SK-N-SH (cell line): ENCODE measurements at regions not wholly inside any gene's neighbourhood (a gene's known extent, or its start where the extent isn't known, plus 50 kb on each side); places are given as distances from the start of the nearest gene placed in this dataset.

Experiments used
- ELF1 ChIP-seq: IDR thresholded peaks from 2 replicates; pipeline ENCODE4 v1.4.0; 2012
- EP300 ChIP-seq, 2 experiments: IDR thresholded peaks; 2 replicates each; pipeline versions ENCODE4 v1.4.0 to v1.6.1; 2012; ENCODE audit warnings: borderline replicate concordance in 1 of 2, low read depth in 1 of 2, low read length in 1 of 2
- EZH2phosphoT487 ChIP-seq: fragments of 200-600 bp; sonication (generic); IDR thresholded peaks from 2 replicates; pipeline ENCODE4 v1.6.1; 2017; ENCODE audit warnings: low read depth, mixed run types, mild to moderate bottlenecking, antibody characterized with exemption, moderate library complexity, borderline replicate concordance
- MXI1 ChIP-seq: IDR thresholded peaks from 2 replicates; pipeline ENCODE4 v1.6.1; 2012; ENCODE audit warnings: mild to moderate bottlenecking, low read depth, low read length, improper control_type of control experiment
- POLR2AphosphoS5 ChIP-seq: IDR thresholded peaks from 2 replicates; pipeline ENCODE4 v1.6.1; 2012; ENCODE audit warnings: low read depth, low read length
- RAD21 ChIP-seq: IDR thresholded peaks from 2 replicates; pipeline ENCODE4 v1.6.1; 2012; ENCODE audit warnings: mild to moderate bottlenecking, low read length
- RCOR1 ChIP-seq: fragments of 150-350 bp; IDR thresholded peaks from 2 replicates; pipeline ENCODE4 v1.6.1; 2017; ENCODE audit warnings: antibody characterized with exemption, low read length
- REST ChIP-seq: IDR thresholded peaks from 2 replicates; pipeline ENCODE4 v1.6.1; 2012; ENCODE audit warnings: mild to moderate bottlenecking, low read depth, low read length, moderate library complexity
- RFX5 ChIP-seq: IDR thresholded peaks from 2 replicates; pipeline ENCODE4 v1.6.1; 2012; ENCODE audit warnings: mild to moderate bottlenecking, improper control_type of control experiment, low read length
- SIN3A ChIP-seq: IDR thresholded peaks from 2 replicates; pipeline ENCODE4 v1.6.1; 2012; ENCODE audit warnings: low read depth, mild to moderate bottlenecking, low read length, moderate library complexity, borderline replicate concordance
- SMC3 ChIP-seq: IDR thresholded peaks from 2 replicates; pipeline ENCODE4 v1.6.1; 2012; ENCODE audit warnings: low read depth, low read length, improper control_type of control experiment
- TF ChIP-seq, protein P1 (sequence below): fragments of 200-600 bp; sonication (generic); IDR thresholded peaks from 2 replicates; pipeline ENCODE4 v1.6.1; 2017; ENCODE audit warnings: antibody characterized with exemption, mild to moderate bottlenecking, moderate library complexity
- TF ChIP-seq, protein P2 (sequence below): IDR thresholded peaks from 2 replicates; pipeline ENCODE4 v1.4.0; 2012; ENCODE audit warnings: low read depth

DNA sequence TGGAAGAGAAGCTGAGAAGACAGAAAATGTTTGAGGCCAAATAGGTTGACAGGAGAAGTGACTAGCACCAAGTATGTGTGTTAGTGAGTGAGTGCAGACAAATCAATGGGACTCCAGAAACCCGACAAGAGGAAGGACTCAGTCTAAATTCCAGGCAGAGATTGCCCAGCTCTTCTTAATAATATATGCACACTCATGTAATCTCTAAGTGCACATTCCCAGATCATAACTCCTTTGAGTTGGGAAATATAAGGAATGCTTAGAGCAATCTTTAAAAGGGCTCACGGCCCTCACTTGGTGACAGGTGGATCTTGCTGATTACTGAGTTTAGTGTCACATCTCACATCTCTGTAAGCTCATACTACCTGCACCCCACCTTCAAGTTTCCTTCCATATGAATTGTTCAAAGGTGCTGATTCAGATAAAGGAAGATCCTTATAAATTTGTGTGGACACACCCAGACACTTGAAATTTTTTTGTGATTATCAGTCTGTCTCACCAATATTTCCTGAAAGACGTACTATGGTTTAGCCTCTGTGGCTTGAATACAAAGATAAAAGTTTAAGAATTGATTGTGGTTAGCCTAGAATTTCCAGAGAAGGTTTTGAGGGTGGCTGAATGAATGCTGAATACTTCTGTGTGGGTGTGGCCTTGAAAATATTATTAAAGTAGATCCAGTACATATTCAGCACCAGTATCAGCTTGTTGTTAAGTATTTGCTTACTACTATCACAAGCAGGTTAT, 205.1 kb upstream of the UGT8 start:
- TF ChIP-seq MXI1 = no peak
- TF ChIP-seq, protein P1, sequence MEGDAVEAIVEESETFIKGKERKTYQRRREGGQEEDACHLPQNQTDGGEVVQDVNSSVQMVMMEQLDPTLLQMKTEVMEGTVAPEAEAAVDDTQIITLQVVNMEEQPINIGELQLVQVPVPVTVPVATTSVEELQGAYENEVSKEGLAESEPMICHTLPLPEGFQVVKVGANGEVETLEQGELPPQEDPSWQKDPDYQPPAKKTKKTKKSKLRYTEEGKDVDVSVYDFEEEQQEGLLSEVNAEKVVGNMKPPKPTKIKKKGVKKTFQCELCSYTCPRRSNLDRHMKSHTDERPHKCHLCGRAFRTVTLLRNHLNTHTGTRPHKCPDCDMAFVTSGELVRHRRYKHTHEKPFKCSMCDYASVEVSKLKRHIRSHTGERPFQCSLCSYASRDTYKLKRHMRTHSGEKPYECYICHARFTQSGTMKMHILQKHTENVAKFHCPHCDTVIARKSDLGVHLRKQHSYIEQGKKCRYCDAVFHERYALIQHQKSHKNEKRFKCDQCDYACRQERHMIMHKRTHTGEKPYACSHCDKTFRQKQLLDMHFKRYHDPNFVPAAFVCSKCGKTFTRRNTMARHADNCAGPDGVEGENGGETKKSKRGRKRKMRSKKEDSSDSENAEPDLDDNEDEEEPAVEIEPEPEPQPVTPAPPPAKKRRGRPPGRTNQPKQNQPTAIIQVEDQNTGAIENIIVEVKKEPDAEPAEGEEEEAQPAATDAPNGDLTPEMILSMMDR = no peak
- TF ChIP-seq ELF1 = no peak
- no peak for TF ChIP-seq RFX5
- TF ChIP-seq RAD21 = no peak
- no peak for TF ChIP-seq SMC3
- TF ChIP-seq RCOR1 = no peak
- no peak for TF ChIP-seq REST
- TF ChIP-seq, protein P2, sequence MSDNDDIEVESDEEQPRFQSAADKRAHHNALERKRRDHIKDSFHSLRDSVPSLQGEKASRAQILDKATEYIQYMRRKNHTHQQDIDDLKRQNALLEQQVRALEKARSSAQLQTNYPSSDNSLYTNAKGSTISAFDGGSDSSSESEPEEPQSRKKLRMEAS = no peak
- TF ChIP-seq POLR2AphosphoS5 = no peak
- no peak for TF ChIP-seq EZH2phosphoT487
- TF ChIP-seq EP300 (IDR thresholded peaks at IDR 0.05; ENCODE audit: borderline replicate concordance in 1 of 2, low read depth in 1 of 2, low read length in 1 of 2) = no peak
- no peak for TF ChIP-seq SIN3A
